NB4 (cell line): ENCODE measurements at regions not wholly inside any gene's neighbourhood (a gene's known extent, or its start where the extent isn't known, plus 50 kb on each side); places are given as distances from the start of the nearest gene placed in this dataset.

ENCODE experiments used
- DNase-seq: peaks from one replicate; pipeline ENCODE4 v3.0.0; 2010; ENCODE audit warnings: low read depth
- H3K4me3 ChIP-seq: one replicate; pipeline ENCODE4 v1.5.1; 2011; ENCODE audit warnings: mild to moderate bottlenecking, low read depth, low read length, moderate library complexity
- CTCF ChIP-seq: IDR thresholded peaks from one replicate; pipeline ENCODE4 v1.5.1; 2012; ENCODE audit warnings: low read depth, low read length
- MAX ChIP-seq: IDR thresholded peaks from 2 replicates; pipeline ENCODE4 v1.6.1; 2011; ENCODE audit warnings: low read depth, low read length
- MYC ChIP-seq: IDR thresholded peaks from 2 replicates; pipeline ENCODE4 v1.6.1; 2011; ENCODE audit warnings: low read depth, low read length
- POLR2A ChIP-seq: IDR thresholded peaks from 2 replicates; pipeline ENCODE4 v1.6.1; 2011; ENCODE audit warnings: mild to moderate bottlenecking; ENCODE audit not compliant: insufficient read length; ENCODE audit errors: extremely low read depth

- H3K4me3 ChIP-seq = no peak overlapping the region
- no peak for TF ChIP-seq CTCF
- TF ChIP-seq POLR2A = no peak
- no peak for TF ChIP-seq MAX
- TF ChIP-seq MYC = no peak
- DNase-seq = no peak
These were observed 161.0 kb downstream of the CBLN1 start for GRCh38 chr16:49120631-49121030.

GRCh38 chr16:49116873-49117272 is 164.8 kb downstream of the CBLN1 start:
- no peak overlapping the region for H3K4me3 ChIP-seq
- no peak for DNase-seq
- TF ChIP-seq POLR2A (no peak), MAX (no peak), MYC (no peak), CTCF (no peak)

DNA sequence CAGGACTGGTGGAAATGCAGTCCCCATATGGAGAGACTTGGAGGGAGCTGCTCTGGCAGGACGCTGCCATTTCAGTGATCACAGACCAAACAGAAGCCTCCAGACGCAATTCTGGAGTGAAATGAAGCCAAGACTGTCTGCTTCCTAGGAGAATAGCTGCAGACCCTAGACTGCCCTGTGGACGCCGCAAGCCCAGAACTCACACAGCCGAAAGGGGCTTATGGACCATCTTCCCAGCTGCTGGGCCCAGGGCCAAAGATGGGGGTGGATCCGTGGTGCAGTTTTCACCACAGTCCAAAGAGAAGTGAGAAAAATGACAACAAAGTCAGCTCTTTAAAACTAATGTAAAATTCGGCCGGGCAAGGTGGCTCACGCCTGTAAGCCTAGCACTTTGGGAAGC is 165.7 kb downstream of the CBLN1 start:
- TF ChIP-seq CTCF (no peak), POLR2A (no peak), MAX (no peak), MYC (no peak)
- no peak overlapping the region for H3K4me3 ChIP-seq
- no peak for DNase-seq

DNA sequence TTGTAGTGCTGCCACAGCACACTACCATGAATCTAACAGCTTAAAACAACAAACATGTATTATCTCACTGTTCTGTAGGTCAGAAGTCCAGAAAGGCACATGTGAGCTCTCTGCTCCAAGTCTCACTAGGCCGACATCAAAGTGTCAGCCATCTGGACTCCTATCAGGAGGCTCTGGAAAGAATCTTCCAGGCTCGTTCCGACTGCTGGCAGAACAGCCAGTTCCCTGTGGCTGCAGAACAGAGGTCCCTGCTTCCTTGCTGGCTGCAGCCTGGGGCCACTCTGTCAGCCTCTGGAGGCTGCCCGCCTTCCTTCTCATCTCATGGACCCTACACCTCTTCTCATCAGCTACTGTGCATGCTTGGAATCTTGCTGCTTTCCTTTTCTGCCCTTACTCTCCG is 168.9 kb downstream of the CBLN1 start:
- H3K4me3 ChIP-seq = no peak overlapping the region
- TF ChIP-seq CTCF (no peak), MYC (no peak), MAX (no peak), POLR2A (no peak)
- no peak for DNase-seq

DNA sequence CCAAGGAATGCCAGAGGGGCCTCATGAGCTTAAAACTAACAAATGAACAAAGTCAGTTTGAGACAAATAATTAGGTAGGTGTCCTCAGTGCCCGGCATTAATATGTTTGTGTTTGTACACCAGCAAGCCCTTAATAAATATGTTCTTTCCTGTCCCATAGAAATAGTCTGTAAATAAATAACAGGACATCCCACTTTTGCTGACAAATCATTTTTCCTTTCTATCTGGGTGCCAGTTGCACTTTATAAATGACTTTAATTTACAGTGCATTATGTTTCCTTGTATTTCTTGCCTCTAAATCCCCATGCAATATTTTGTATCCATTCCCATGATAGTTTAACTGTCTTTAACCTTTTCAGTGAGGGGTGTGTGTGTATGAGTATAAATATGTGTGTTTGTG is 170.3 kb downstream of the CBLN1 start:
- no peak for DNase-seq
- no peak overlapping the region for H3K4me3 ChIP-seq
- no peak for TF ChIP-seq MYC
- no peak for TF ChIP-seq MAX
- TF ChIP-seq POLR2A = no peak
- TF ChIP-seq CTCF = no peak

- TF ChIP-seq MYC = no peak
- no peak for TF ChIP-seq CTCF
- TF ChIP-seq MAX = no peak
- TF ChIP-seq POLR2A = no peak
- H3K4me3 ChIP-seq = no peak overlapping the region
- DNase-seq = no peak
These were observed 173.0 kb downstream of the CBLN1 start for GRCh38 chr16:49108611-49109010.
